T-cell (primary cell): ENCODE measurements at regions not wholly inside any gene's neighbourhood (a gene's known extent, or its start where the extent isn't known, plus 50 kb on each side); places are given as distances from the start of the nearest gene placed in this dataset.

Experiments used
- ATAC-seq, 4 experiments: fragments of 200-7000 bp in 3 of 4; fragments of 150-1000 bp in 1 of 4; cut with Tn5 transposase; replicated peaks in 1 of 4; 1 replicate in 3 of 4; 2 replicates in 1 of 4; pipeline ENCODE4 v1.10.0; 2021; ENCODE audit warnings: moderate library complexity in 3 of 4, mild to moderate bottlenecking in 2 of 4, moderate number of reproducible peaks in 1 of 4
- CTCF ChIA-PET, 2 donors: fragments of 300-600 bp; sonication (Branson Sonifier 250); formaldehyde crosslinking; loops; one replicate each; lab custom pipeline; 2022; ENCODE audit warnings: antibody characterized with exemption in 2 of 2; lab: Charles Lee
- POLR2A ChIA-PET, 2 donors: fragments of 300-600 bp; sonication (Branson Sonifier 250); formaldehyde crosslinking; loops; one replicate each; lab custom pipeline; 2022; ENCODE audit warnings: antibody characterized with exemption in 2 of 2; lab: Charles Lee
- DNase-seq, 35 experiments: peaks; one replicate each; pipeline versions ENCODE4 v3.0.0 to v3.0.0-alpha.2; 2013 to 2023
- H3K27ac ChIP-seq: one replicate; pipeline ENCODE4 v1.5.1; 2013; ENCODE audit warnings: low read length
- H3K27me3 ChIP-seq, 2 experiments: replicated peaks in 1 of 2; 1 replicate in 1 of 2; 2 replicates in 1 of 2; pipeline versions ENCODE4 v1.6.1 to v1.7.0; 2013; ENCODE audit warnings: low read length in 1 of 2, mixed read lengths in 1 of 2; ENCODE audit not compliant: control insufficient read depth in 2 of 2, insufficient read depth in 2 of 2; ENCODE audit errors: extremely low read depth in 1 of 2
- H3K36me3 ChIP-seq, 2 donors: 1 replicate in 1 of 2; 2 replicates in 1 of 2; pipeline versions ENCODE4 v1.6.1 to v1.7.0; 2013; ENCODE audit warnings: low read length in 1 of 2; ENCODE audit not compliant: control insufficient read depth in 2 of 2, insufficient read depth in 1 of 2; ENCODE audit errors: extremely low read depth in 1 of 2
- H3K4me1 ChIP-seq, 2 experiments: 1 replicate in 1 of 2; 2 replicates in 1 of 2; pipeline versions ENCODE4 v1.6.1 to v1.7.0; 2013; ENCODE audit warnings: low read length in 2 of 2, mixed read lengths in 1 of 2; ENCODE audit not compliant: insufficient read depth in 2 of 2, control insufficient read depth in 1 of 2; ENCODE audit errors: extremely low read depth in 1 of 2
- H3K4me3 ChIP-seq, 2 donors: 1 replicate in 1 of 2; 2 replicates in 1 of 2; pipeline versions ENCODE4 v1.5.1 to v1.7.0; 2013; ENCODE audit warnings: mild to moderate bottlenecking in 2 of 2, low read length in 1 of 2, moderate library complexity in 1 of 2; ENCODE audit not compliant: control insufficient read depth in 1 of 2; ENCODE audit errors: extremely low read depth in 1 of 2
- H3K9me3 ChIP-seq: 2 replicates; pipeline ENCODE4 v1.7.0; 2013
- H3K27ac Mint-ChIP-seq, 2 donors: one replicate each; pipeline ENCODE4 v1.8.0; 2020 to 2021; ENCODE audit warnings: mild to moderate bottlenecking in 2 of 2, mixed read lengths in 2 of 2
- H3K27me3 Mint-ChIP-seq, 2 donors: one replicate each; pipeline ENCODE4 v1.8.0; 2021 to 2022; ENCODE audit warnings: mixed read lengths in 2 of 2
- H3K36me3 Mint-ChIP-seq: one replicate; pipeline ENCODE4 v1.8.0; 2021; ENCODE audit warnings: mixed read lengths
- H3K4me1 Mint-ChIP-seq, 3 donors: one replicate each; pipeline ENCODE4 v1.8.0; 2020 to 2022; ENCODE audit warnings: mixed read lengths in 3 of 3, mild to moderate bottlenecking in 1 of 3
- H3K4me3 Mint-ChIP-seq, 3 donors: one replicate each; pipeline ENCODE4 v1.8.0; 2020 to 2022; ENCODE audit warnings: mild to moderate bottlenecking in 3 of 3, mixed read lengths in 3 of 3, moderate library complexity in 3 of 3
- H3K9me3 Mint-ChIP-seq, 3 donors: one replicate each; pipeline ENCODE4 v1.8.0; 2020 to 2022; ENCODE audit warnings: mixed read lengths in 3 of 3
- WGBS: methylation state at CpG from one replicate; pipeline ENCODE4 v1.1.5; 2013; ENCODE audit warnings: missing lambda C conversion rate; ENCODE audit not compliant: insufficient coverage; 5-methylcytosine and 5-hydroxymethylcytosine counted together

DNA sequence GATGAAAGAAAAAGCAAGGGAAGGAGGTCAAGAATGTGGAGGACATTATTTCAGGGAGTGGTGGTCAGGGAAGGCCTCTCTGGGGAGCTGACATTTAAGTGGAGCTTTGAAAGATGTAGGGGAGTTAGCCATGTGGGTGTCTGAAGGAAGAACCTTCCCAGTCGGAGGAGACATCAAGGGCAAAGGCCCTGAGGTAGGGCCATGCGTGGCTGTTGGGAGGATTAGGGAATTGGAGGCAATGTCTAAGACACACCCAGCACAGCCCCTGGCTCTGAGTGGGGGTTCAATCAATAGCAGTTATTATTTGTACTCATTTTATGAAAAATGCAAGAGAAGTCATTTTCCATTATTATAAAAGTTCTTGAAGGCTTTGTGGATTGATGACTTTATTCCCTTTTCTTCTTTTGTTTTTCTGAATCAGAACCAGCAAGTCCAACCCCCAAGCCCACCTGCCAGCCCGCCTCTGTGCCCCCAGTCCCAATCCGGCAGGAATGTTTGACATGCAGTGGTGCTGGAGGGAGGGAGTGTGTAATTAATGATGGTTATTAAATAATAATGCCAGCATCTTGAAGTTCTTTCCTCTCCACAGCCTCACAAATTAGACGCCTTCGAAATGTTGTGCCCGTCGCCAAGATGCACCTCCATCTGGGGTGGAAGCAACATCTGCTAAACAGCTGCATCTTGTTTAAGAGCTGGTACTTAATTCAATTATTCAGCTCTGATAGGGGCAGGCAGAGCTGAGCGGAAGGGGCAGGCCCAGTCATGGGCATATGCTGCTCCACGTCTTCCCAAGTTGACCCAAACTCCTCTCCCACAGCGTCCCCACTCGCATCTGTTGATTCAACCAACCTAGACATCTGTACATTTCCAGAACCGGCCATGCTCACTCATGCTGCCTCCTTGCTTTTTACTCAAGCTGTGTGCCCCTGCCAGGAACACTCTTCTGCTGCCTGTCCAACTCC, 81.3 kb upstream of the SIRPA start:
- H3K27me3 Mint-ChIP-seq: peaks cover 53 to 66% of the 10 kb centered on the region in 2 donors
- ATAC-seq (no peak), DNase-seq (no peak)
- Histone ChIP-seq H3K27me3 (peaks cover 0 to 51% of the 10 kb centered on the region in 2 experiments), H3K27ac (no peak overlapping the region), H3K4me3 (no peak overlapping the region), H3K9me3 (no peaks in the 10 kb centered on the region), H3K36me3 (no peaks in the 10 kb centered on the region), H3K4me1 (peaks cover 5 to 14% of the 10 kb centered on the region in 2 experiments)
- 80% methylated on average over 5 of the region's 13 CpGs for WGBS
- no peaks in the 10 kb centered on the region for H3K9me3 Mint-ChIP-seq
- H3K4me1 Mint-ChIP-seq: peaks cover 26 to 52% (median 33%) of the 10 kb centered on the region in 3 donors
- H3K36me3 Mint-ChIP-seq: no peaks in the 10 kb centered on the region
- POLR2A ChIA-PET: interaction anchor here in 1 of 2 donors (0.7 kb wide), 1 partner anchor 593 kb away, joined by 3 read pairs; no protein-coding TSS in a partner anchor
- CTCF ChIA-PET: no interaction called here
- H3K4me3 Mint-ChIP-seq: no peak overlapping the region
- H3K27ac Mint-ChIP-seq: no peak overlapping the region

DNA sequence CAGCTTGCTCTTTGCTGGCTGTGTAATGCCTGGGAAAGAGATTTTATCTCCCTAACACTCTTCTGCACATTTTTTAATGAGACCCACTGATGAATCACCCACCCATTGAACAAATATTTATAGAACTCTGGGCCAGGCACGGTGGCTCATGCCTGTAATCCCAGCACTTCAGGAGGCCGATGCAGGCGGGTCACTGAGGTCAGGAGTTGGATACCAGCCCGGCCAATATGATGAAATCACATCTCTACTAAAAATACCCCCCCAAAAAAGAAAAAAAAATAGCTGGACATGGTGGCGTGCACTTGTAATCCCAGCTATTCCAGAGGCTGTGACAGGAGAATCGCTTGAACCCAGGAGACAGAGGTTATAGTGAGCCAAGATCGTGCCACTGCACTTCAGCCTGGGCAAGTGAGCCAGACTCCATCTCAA, 82.1 kb upstream of the SIRPA start:
- H3K36me3 Mint-ChIP-seq: no peaks in the 10 kb centered on the region
- peaks cover 5 to 14% of the 10 kb centered on the region in 2 experiments for H3K4me1 ChIP-seq
- ChIA-PET CTCF (no interaction called here), POLR2A (interaction anchor here in 1 of 2 donors (0.7 kb wide), 2 partner anchors 594 to 1424 kb away, joined by 3 to 7 read pairs; no protein-coding TSS in a partner anchor)
- H3K27ac ChIP-seq: no peak overlapping the region
- no peaks in the 10 kb centered on the region for H3K36me3 ChIP-seq
- ATAC-seq: no peak
- H3K4me3 ChIP-seq: no peak overlapping the region
- H3K9me3 Mint-ChIP-seq: no peaks in the 10 kb centered on the region
- 87% methylated on average over 3 of the region's 7 CpGs for WGBS
- H3K27me3 Mint-ChIP-seq: peaks cover 50 to 62% of the 10 kb centered on the region in 2 donors
- peaks cover 0 to 50% of the 10 kb centered on the region in 2 experiments for H3K27me3 ChIP-seq
- DNase-seq: no peak
- H3K4me3 Mint-ChIP-seq: no peak overlapping the region
- peaks cover 21 to 44% (median 32%) of the 10 kb centered on the region in 3 donors for H3K4me1 Mint-ChIP-seq
- H3K9me3 ChIP-seq: no peaks in the 10 kb centered on the region
- no peak overlapping the region for H3K27ac Mint-ChIP-seq

DNA sequence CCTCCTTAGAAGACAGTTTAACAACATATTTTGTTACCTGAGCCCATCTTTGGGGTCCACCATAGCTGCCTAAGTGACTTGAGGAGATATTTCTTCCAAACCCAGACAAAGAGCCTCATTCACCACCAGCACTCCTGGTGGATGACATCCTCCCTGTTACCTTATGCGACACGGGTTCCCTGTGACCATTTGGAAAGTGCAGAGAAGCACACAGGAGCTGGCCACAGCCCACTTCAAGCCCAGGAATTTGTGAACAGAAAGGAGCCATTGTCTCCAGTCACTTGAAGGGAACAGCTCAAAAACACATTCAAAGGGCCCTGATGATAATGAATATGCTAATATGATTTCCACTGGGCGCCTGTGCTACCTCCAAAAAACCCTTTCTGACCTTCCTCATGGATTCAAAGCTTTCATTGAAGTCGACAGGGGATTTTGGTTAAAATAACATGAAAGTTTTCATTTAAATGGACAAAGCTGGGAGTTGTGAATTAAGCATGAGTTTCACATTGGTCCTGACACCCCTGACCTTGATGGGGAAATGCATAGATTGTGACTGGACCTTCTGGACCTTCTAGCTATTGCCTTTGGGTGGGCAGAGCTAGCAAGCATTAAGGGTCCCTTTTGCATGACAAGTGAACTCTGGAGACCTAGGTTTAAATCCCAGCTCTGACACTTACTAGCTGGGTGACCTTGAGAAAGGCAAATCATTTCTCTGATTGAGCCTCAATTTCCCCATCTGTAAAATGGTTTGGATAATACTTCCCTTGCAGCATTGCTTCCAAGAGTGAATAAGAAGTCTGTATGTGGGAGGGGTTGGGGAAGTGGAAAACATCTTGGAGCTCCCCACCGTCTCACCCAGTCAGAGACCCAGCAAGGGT, 83.3 kb upstream of the SIRPA start:
- 93% methylated on average over 2 of the region's 5 CpGs for WGBS
- no peak for ATAC-seq
- Mint-ChIP-seq H3K4me1 (peaks cover 11 to 32% (median 19%) of the 10 kb centered on the region in 3 donors), H3K36me3 (no peaks in the 10 kb centered on the region), H3K9me3 (no peaks in the 10 kb centered on the region), H3K27me3 (peaks cover 50 to 60% of the 10 kb centered on the region in 2 donors), H3K27ac (no peak overlapping the region), H3K4me3 (no peak overlapping the region)
- POLR2A ChIA-PET: no interaction called here
- H3K36me3 ChIP-seq: no peaks in the 10 kb centered on the region
- no peak for DNase-seq
- no peak overlapping the region for H3K27ac ChIP-seq
- peaks cover 0 to 40% of the 10 kb centered on the region in 2 experiments for H3K27me3 ChIP-seq
- CTCF ChIA-PET: no interaction called here
- H3K4me3 ChIP-seq: no peak overlapping the region
- peaks cover 3 to 5% of the 10 kb centered on the region in 2 experiments for H3K4me1 ChIP-seq
- H3K9me3 ChIP-seq: no peaks in the 10 kb centered on the region

DNA sequence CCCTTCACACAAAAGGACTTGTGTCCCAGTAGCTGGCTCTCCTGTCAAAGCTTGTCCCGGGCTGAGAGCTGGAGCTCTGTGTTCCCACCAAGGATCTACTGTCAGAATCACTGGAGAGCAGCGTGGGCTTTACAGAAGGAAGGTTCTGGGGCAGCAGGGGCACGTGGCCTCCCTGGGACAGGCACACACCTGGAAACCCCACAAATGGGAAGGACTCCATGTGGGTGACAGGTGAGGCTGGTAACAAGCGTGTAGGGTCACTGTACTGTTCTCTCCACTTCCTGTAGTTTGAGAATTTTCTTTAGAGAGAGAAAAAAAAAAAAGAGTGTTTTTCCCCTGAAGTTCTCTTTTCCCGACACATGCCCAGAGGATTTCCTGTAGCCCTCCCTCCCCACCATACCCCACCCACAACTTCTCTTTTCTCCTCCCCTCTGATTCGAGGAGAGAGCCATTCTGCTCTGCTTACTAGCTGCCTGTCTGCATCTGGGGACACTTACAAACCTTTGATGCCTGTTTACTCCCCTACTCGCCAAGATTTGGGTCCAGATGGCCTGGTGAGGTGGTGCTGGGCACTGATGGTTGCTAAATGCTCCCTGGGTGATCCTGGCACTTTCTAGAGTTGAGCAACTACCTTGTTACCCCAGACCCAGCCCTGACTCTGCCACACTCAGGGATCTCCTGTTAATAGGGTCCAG, 84.1 kb upstream of the SIRPA start:
- H3K4me1 Mint-ChIP-seq: peaks cover 7 to 24% (median 11%) of the 10 kb centered on the region in 3 donors
- no peaks in the 10 kb centered on the region for H3K36me3 Mint-ChIP-seq
- no peak overlapping the region for H3K4me3 Mint-ChIP-seq
- Histone ChIP-seq H3K27me3 (peaks cover 0 to 41% of the 10 kb centered on the region in 2 experiments), H3K27ac (no peak overlapping the region), H3K4me1 (no peaks in the 10 kb centered on the region), H3K9me3 (no peaks in the 10 kb centered on the region), H3K36me3 (no peaks in the 10 kb centered on the region), H3K4me3 (no peak overlapping the region)
- 17% methylated on average over 1 of the region's 7 CpGs for WGBS
- ChIA-PET POLR2A (interaction anchor here in 1 of 2 donors (0.5 kb wide), 1 partner anchor 1541 kb away, joined by 5 read pairs; no protein-coding TSS in a partner anchor), CTCF (interaction anchor here in 1 of 2 donors (0.7 kb wide), 1 partner anchor 51 kb away, joined by 4 read pairs; no protein-coding TSS in a partner anchor)
- DNase-seq (no peak), ATAC-seq (no peak)
- H3K9me3 Mint-ChIP-seq: no peaks in the 10 kb centered on the region
- H3K27ac Mint-ChIP-seq: no peak overlapping the region
- H3K27me3 Mint-ChIP-seq: peaks cover 47 to 57% of the 10 kb centered on the region in 2 donors

DNA sequence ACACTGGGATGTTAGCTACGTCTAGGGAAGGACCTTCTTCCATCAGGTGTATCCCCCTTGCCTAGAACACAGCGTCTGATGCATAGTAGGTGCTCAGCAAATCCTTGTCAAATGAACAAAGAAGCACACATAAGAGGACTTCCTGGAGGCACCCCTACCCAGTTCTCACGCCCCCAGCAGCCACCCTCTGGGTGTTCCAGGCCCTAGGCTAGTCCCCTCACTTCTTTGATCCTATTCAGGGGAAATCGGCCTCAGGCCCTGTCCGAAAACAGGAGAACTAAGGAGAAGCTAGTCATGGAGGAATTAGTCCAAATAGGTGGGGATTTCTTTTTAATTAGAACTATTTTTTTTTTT, 84.7 kb upstream of the SIRPA start:
- no peaks in the 10 kb centered on the region for H3K36me3 ChIP-seq
- no peak for ATAC-seq
- Mint-ChIP-seq H3K4me1 (peaks cover 7 to 19% (median 10%) of the 10 kb centered on the region in 3 donors), H3K36me3 (no peaks in the 10 kb centered on the region), H3K4me3 (no peak overlapping the region), H3K27ac (no peak overlapping the region), H3K9me3 (no peaks in the 10 kb centered on the region), H3K27me3 (peaks cover 43 to 53% of the 10 kb centered on the region in 2 donors)
- no peaks in the 10 kb centered on the region for H3K4me1 ChIP-seq
- 57% methylated on average over 3 of the region's 5 CpGs for WGBS
- DNase-seq: no peak
- H3K9me3 ChIP-seq: no peaks in the 10 kb centered on the region
- peaks cover 0 to 40% of the 10 kb centered on the region in 2 experiments for H3K27me3 ChIP-seq
- no peak overlapping the region for H3K27ac ChIP-seq
- ChIA-PET POLR2A (interaction anchor here in 1 of 2 donors (0.5 kb wide), 1 partner anchor 1541 kb away, joined by 5 read pairs; no protein-coding TSS in a partner anchor), CTCF (interaction anchor here in 1 of 2 donors (0.7 kb wide), 1 partner anchor 52 kb away, joined by 4 read pairs; no protein-coding TSS in a partner anchor)
- no peak overlapping the region for H3K4me3 ChIP-seq
